Endothelial cell of umbilical vein (primary cell): ENCODE measurements at regions not wholly inside any gene's neighbourhood (a gene's known extent, or its start where the extent isn't known, plus 50 kb on each side); places are given as distances from the start of the nearest gene placed in this dataset.

ENCODE experiments used
- BruUV-seq: library from RNA; stranded (reverse); fragments of 400-500 nt; replicated peaks from 2 replicates; lab custom pipeline; 2021; lab: Mats Ljungman, UMichigan
- CTCF ChIA-PET: fragments of 300-600, 350-600 bp; sonication (Branson Sonifier 250); formaldehyde crosslinking; loops from one replicate; lab custom pipeline; 2021; ENCODE audit warnings: antibody characterized with exemption, inconsistent platforms; lab: Charles Lee
- POLR2A ChIA-PET: fragments of 300-600, 350-600 bp; sonication (Branson Sonifier 250); formaldehyde crosslinking; loops from one replicate; lab custom pipeline; 2021; ENCODE audit warnings: antibody characterized with exemption, inconsistent platforms; lab: Charles Lee
- DNase-seq: peaks from one replicate; pipeline ENCODE4 v3.0.0-alpha.2; 2011; ENCODE audit warnings: low read depth, low spot score
- FAIRE-seq: peaks from 2 replicates; lab custom pipeline; 2011; peaks lifted over from hg19 to GRCh38; lab: Jason Lieb, UNC
- H2AFZ ChIP-seq: 2 replicates; pipeline ENCODE4 v1.6.0; 2012; ENCODE audit warnings: low read depth, low read length, control low read depth, inconsistent platforms
- H3K27ac ChIP-seq: 2 replicates; pipeline ENCODE4 v1.5.1; 2011; ENCODE audit warnings: low read depth, mild to moderate bottlenecking, control low read depth, low read length, moderate library complexity; ENCODE audit not compliant: insufficient read depth
- H3K27me3 ChIP-seq, 2 experiments: 2 replicates each; pipeline versions ENCODE4 v1.6.0 to v1.6.1; 2011; ENCODE audit warnings: low read length in 2 of 2, mixed read lengths in 1 of 2; ENCODE audit not compliant: control insufficient read depth in 2 of 2, insufficient read depth in 2 of 2
- H3K36me3 ChIP-seq, 2 experiments: 2 replicates in 1 of 2; 3 replicates in 1 of 2; pipeline ENCODE4 v1.5.1; 2011; ENCODE audit warnings: low read length in 2 of 2, mild to moderate bottlenecking in 1 of 2, moderate library complexity in 1 of 2; ENCODE audit not compliant: control insufficient read depth in 2 of 2, insufficient read depth in 2 of 2; ENCODE audit errors: extremely low read depth in 1 of 2
- H3K4me1 ChIP-seq: 3 replicates; pipeline ENCODE4 v1.5.1; 2011; ENCODE audit warnings: mild to moderate bottlenecking, low read length; ENCODE audit not compliant: control insufficient read depth, insufficient read depth; ENCODE audit errors: extremely low read depth
- H3K4me2 ChIP-seq: 2 replicates; pipeline ENCODE4 v1.6.1; 2011; ENCODE audit warnings: low read length, control low read depth, mixed read lengths; ENCODE audit not compliant: insufficient read depth
- H3K4me3 ChIP-seq, 3 experiments: fragments of 200-600 bp in 1 of 3; sonication (generic), shearing (Covaris generic) in 1 of 3; replicated peaks in 1 of 3; 2 replicates each; pipeline ENCODE4 v1.5.1; 2011 to 2016; ENCODE audit warnings: control low read depth in 3 of 3, low read length in 3 of 3, mild to moderate bottlenecking in 2 of 3, inconsistent platforms in 1 of 3, low read depth in 1 of 3, moderate library complexity in 1 of 3; ENCODE audit not compliant: insufficient read depth in 1 of 3
- H3K79me2 ChIP-seq: 2 replicates; pipeline ENCODE4 v1.6.0; 2012; ENCODE audit warnings: low read length, inconsistent platforms; ENCODE audit not compliant: control insufficient read depth, insufficient read depth
- H3K9ac ChIP-seq: replicated peaks from 2 replicates; pipeline ENCODE3; 2011; ENCODE audit warnings: low read length, control low read depth; ENCODE audit not compliant: insufficient read depth; ENCODE audit errors: extremely low read depth
- H3K9me1 ChIP-seq: replicated peaks from 3 replicates; pipeline ENCODE4 v1.6.0; 2011; ENCODE audit warnings: mild to moderate bottlenecking, low read length; ENCODE audit not compliant: control insufficient read depth, insufficient read depth; ENCODE audit errors: extremely low read depth
- H3K9me3 ChIP-seq: replicated peaks from 2 replicates; pipeline ENCODE4 v1.5.1; 2012; ENCODE audit warnings: low read length, inconsistent platforms; ENCODE audit not compliant: control insufficient read depth, insufficient read depth
- H4K20me1 ChIP-seq: replicated peaks from 2 replicates; pipeline ENCODE3; 2011; ENCODE audit warnings: mild to moderate bottlenecking, low read length; ENCODE audit not compliant: control insufficient read depth, insufficient read depth; ENCODE audit errors: extremely low read depth
- CTCF ChIP-seq, 2 donors: IDR thresholded peaks; 1 replicate in 1 of 2; 2 replicates in 1 of 2; pipeline ENCODE4 v1.5.1; 2011; ENCODE audit warnings: low read length in 2 of 2, mild to moderate bottlenecking in 2 of 2, moderate library complexity in 2 of 2, control low read depth in 1 of 2, inconsistent platforms in 1 of 2, low read depth in 1 of 2; ENCODE audit not compliant: insufficient read depth in 1 of 2; ENCODE audit errors: extremely low read depth in 1 of 2
- EZH2 ChIP-seq: IDR thresholded peaks from 2 replicates; pipeline ENCODE4 v1.6.1; 2012; ENCODE audit warnings: borderline replicate concordance, low read depth, mild to moderate bottlenecking, moderate library complexity, low read length, inconsistent platforms; ENCODE audit not compliant: severe bottlenecking
- FOS ChIP-seq: IDR thresholded peaks from 2 replicates; pipeline ENCODE4 v1.6.1; 2011; ENCODE audit warnings: mild to moderate bottlenecking, low read length, moderate library complexity, borderline replicate concordance; ENCODE audit not compliant: insufficient read depth
- GATA2 ChIP-seq: IDR thresholded peaks from 2 replicates; pipeline ENCODE4 v1.7.0; 2011; ENCODE audit warnings: low read depth, mild to moderate bottlenecking, moderate library complexity, mixed read lengths, low read length; ENCODE audit not compliant: insufficient read length, insufficient read depth
- JUN ChIP-seq: IDR thresholded peaks from 2 replicates; pipeline ENCODE4 v1.6.1; 2011; ENCODE audit warnings: borderline replicate concordance, low read depth; ENCODE audit not compliant: insufficient read length, insufficient read depth
- MAX ChIP-seq: IDR thresholded peaks from 2 replicates; pipeline ENCODE4 v1.6.1; 2011; ENCODE audit not compliant: insufficient read depth, insufficient read length
- MYC ChIP-seq: IDR thresholded peaks from one replicate; pipeline ENCODE4 v1.6.1; 2011; ENCODE audit warnings: mild to moderate bottlenecking, low read depth, low read length
- POLR2A ChIP-seq: IDR thresholded peaks from 2 replicates; pipeline ENCODE4 v1.6.1; 2012; ENCODE audit warnings: low read depth, mild to moderate bottlenecking, control low read depth, low read length
- POLR2AphosphoS5 ChIP-seq: IDR thresholded peaks from 2 replicates; pipeline ENCODE4 v1.6.1; 2012; ENCODE audit warnings: low read depth, mild to moderate bottlenecking, control low read depth, low read length, moderate library complexity; ENCODE audit not compliant: insufficient read depth
- dilution Hi-C: fragments of 300-500 bp; cut with MboI; formaldehyde crosslinking; loops from one replicate; pipeline ENCODE4 v1.15.0; 2019; ENCODE audit warnings: low sequenced_read_pairs; ENCODE audit not compliant: extremely low pct_ligation_motif_present
- intact Hi-C: fragments of 100-400 bp; cut with micrococcal nuclease; formaldehyde crosslinking; loops from one replicate; pipeline ENCODE4 v1.10.0; 2022

- no peaks in the 10 kb centered on the region for H3K9me3 ChIP-seq
- no peak overlapping the region for H3K9ac ChIP-seq
- TF ChIP-seq CTCF (IDR thresholded peaks at IDR 0.05; ENCODE audit: extremely low read depth in 1 of 2, insufficient read depth in 1 of 2, low read depth in 1 of 2, low read length in 2 of 2) (no peak), JUN (no peak), MAX (no peak), GATA2 (no peak), POLR2AphosphoS5 (no peak), MYC (no peak), POLR2A (no peak), FOS (no peak), EZH2 (no peak)
- H3K36me3 ChIP-seq, result no peaks in the 10 kb centered on the region
- BruUV-seq, result no TSS peak
- H3K27ac ChIP-seq, result no peak overlapping the region
- intact Hi-C loops, result no loop called here
- no peak overlapping the region for H2AFZ ChIP-seq
- H3K9me1 ChIP-seq, result no peaks in the 10 kb centered on the region
- no peaks in the 10 kb centered on the region for H3K27me3 ChIP-seq
- dilution Hi-C loops, result no loop called here
- H3K4me1 ChIP-seq, result no peaks in the 10 kb centered on the region
- ChIA-PET CTCF (no interaction called here), POLR2A (no interaction called here)
- no peak for FAIRE-seq
- H3K79me2 ChIP-seq, result no peaks in the 10 kb centered on the region
- no peak for DNase-seq
- H3K4me2 ChIP-seq, result no peak overlapping the region
- H3K4me3 ChIP-seq, result no peak overlapping the region
- no peaks in the 10 kb centered on the region for H4K20me1 ChIP-seq
Observed at GRCh38 chr9:82308836-82309235, 320.3 kb downstream of the SPATA31D1 start.
